SU-DHL-6 (cell line): ENCODE measurements at regions not wholly inside any gene's neighbourhood (a gene's known extent, or its start where the extent isn't known, plus 50 kb on each side); places are given as distances from the start of the nearest gene placed in this dataset.

Experiments used
- H2AFZ ChIP-seq: fragments of 200-600 bp; sonication (generic); 2 replicates; pipeline ENCODE4 v1.6.1; 2014; ENCODE audit warnings: low read depth, mild to moderate bottlenecking, moderate library complexity, mixed read lengths, antibody characterized with exemption, low read length; ENCODE audit not compliant: severe bottlenecking
- H3F3A ChIP-seq: fragments of 200-600 bp; shearing (Covaris generic); 2 replicates; pipeline ENCODE4 v1.6.0; 2016; ENCODE audit warnings: antibody characterized with exemption, mild to moderate bottlenecking; ENCODE audit not compliant: insufficient read depth
- H3K27ac ChIP-seq: fragments of 200-600 bp; sonication (generic); 2 replicates; pipeline ENCODE4 v1.5.1; 2016; ENCODE audit warnings: low read depth, mild to moderate bottlenecking, low read length, moderate library complexity, mixed read lengths
- H3K27me3 ChIP-seq: fragments of 200-600 bp; sonication (generic), shearing (Covaris generic); 2 replicates; pipeline ENCODE4 v1.6.0; 2014; ENCODE audit warnings: mild to moderate bottlenecking, low read length
- H3K36me3 ChIP-seq: fragments of 200-600 bp; sonication (generic); 2 replicates; pipeline ENCODE4 v1.6.1; 2014; ENCODE audit warnings: mild to moderate bottlenecking, low read length, mixed read lengths
- H3K4me2 ChIP-seq: fragments of 300-600, 200-600 bp; shearing (Covaris generic), sonication (generic); 2 replicates; pipeline ENCODE4 v1.6.0; 2014; ENCODE audit warnings: low read length, low read depth, mild to moderate bottlenecking; ENCODE audit not compliant: poor library complexity, severe bottlenecking
- H3K4me3 ChIP-seq: fragments of 200-600 bp; sonication (generic); 2 replicates; pipeline ENCODE4 v1.5.1; 2014; ENCODE audit warnings: antibody characterized with exemption, low read length, mild to moderate bottlenecking, mixed read lengths; ENCODE audit not compliant: insufficient read depth, poor library complexity, severe bottlenecking
- H3K79me2 ChIP-seq: fragments of 200-600 bp; sonication (generic); 2 replicates; pipeline ENCODE4 v1.6.1; 2014; ENCODE audit warnings: mild to moderate bottlenecking, low read length, moderate library complexity; ENCODE audit not compliant: insufficient read depth
- H3K9ac ChIP-seq: fragments of 200-600 bp; sonication (generic); 2 replicates; pipeline ENCODE4 v1.7.0; 2014; ENCODE audit warnings: mild to moderate bottlenecking, low read length
- H3K9me2 ChIP-seq: fragments of 200-600 bp; sonication (generic); replicated peaks from 2 replicates; pipeline ENCODE4 v1.6.1; 2014; ENCODE audit warnings: low read length; ENCODE audit not compliant: insufficient read depth
- H3K9me3 ChIP-seq: fragments of 200-600 bp; sonication (generic); 2 replicates; pipeline ENCODE4 v1.6.1; 2014; ENCODE audit warnings: low read length, mixed read lengths; ENCODE audit not compliant: insufficient read depth
- H4K20me1 ChIP-seq: fragments of 200-600 bp; sonication (generic); 2 replicates; pipeline ENCODE4 v1.6.1; 2014; ENCODE audit warnings: low read depth, mild to moderate bottlenecking, antibody characterized with exemption, low read length, moderate library complexity, mixed read lengths
- CTCF ChIP-seq: fragments of 200-600 bp; sonication (generic); IDR thresholded peaks from one replicate; pipeline ENCODE4 v1.5.1; 2017; ENCODE audit warnings: antibody characterized with exemption, mild to moderate bottlenecking, low read length, moderate library complexity; ENCODE audit not compliant: insufficient read depth, poor library complexity, severe bottlenecking
- EZH2phosphoT487 ChIP-seq: fragments of 200-600 bp; sonication (generic), shearing (Covaris generic); conservative IDR thresholded peaks from 2 replicates; pipeline ENCODE4 v1.6.1; 2018; ENCODE audit warnings: mild to moderate bottlenecking, antibody characterized with exemption, low read length, moderate library complexity, mixed read lengths

- Histone ChIP-seq H3K4me3 (no peak overlapping the region), H2AFZ (no peak overlapping the region), H3K9ac (no peak overlapping the region), H3K27ac (no peak overlapping the region), H3F3A (no peaks in the 10 kb centered on the region), H3K9me2 (no peaks in the 10 kb centered on the region), H3K27me3 (no peaks in the 10 kb centered on the region), H3K9me3 (peaks cover 19% of the 10 kb centered on the region; the same call in 1 of the 2 replicates), H3K4me2 (no peak overlapping the region), H3K36me3 (no peaks in the 10 kb centered on the region), H4K20me1 (no peaks in the 10 kb centered on the region), H3K79me2 (no peaks in the 10 kb centered on the region)
- TF ChIP-seq EZH2phosphoT487 (no peak), CTCF (no peak)
Measured at GRCh38 chr9:30201024-30201423, 2183.4 kb upstream of the ACO1 start.

GRCh38 chr9:30235068-30235467, 2149.4 kb upstream of the ACO1 start:
- H3K4me3 ChIP-seq: no peak overlapping the region
- H4K20me1 ChIP-seq: no peaks in the 10 kb centered on the region
- no peaks in the 10 kb centered on the region for H3K9me2 ChIP-seq
- H3K36me3 ChIP-seq: no peaks in the 10 kb centered on the region
- H2AFZ ChIP-seq: no peak overlapping the region
- no peak overlapping the region for H3K4me2 ChIP-seq
- H3F3A ChIP-seq: no peaks in the 10 kb centered on the region
- TF ChIP-seq EZH2phosphoT487 (no peak), CTCF (no peak)
- no peaks in the 10 kb centered on the region for H3K79me2 ChIP-seq
- H3K27ac ChIP-seq: no peak overlapping the region
- H3K9ac ChIP-seq: no peak overlapping the region
- H3K27me3 ChIP-seq: no peaks in the 10 kb centered on the region
- no peaks in the 10 kb centered on the region for H3K9me3 ChIP-seq

GRCh38 chr9:30235564-30235963, 2148.9 kb upstream of the ACO1 start:
- Histone ChIP-seq H3K9me2 (no peaks in the 10 kb centered on the region), H3K36me3 (no peaks in the 10 kb centered on the region), H3K27ac (no peak overlapping the region), H3K4me2 (no peak overlapping the region), H3K9me3 (no peaks in the 10 kb centered on the region), H3K79me2 (no peaks in the 10 kb centered on the region), H3F3A (no peaks in the 10 kb centered on the region), H3K27me3 (no peaks in the 10 kb centered on the region), H3K9ac (no peak overlapping the region), H3K4me3 (no peak overlapping the region), H2AFZ (no peak overlapping the region), H4K20me1 (no peaks in the 10 kb centered on the region)
- TF ChIP-seq CTCF (no peak), EZH2phosphoT487 (no peak)

GRCh38 chr9:30239878-30240277, 2144.6 kb upstream of the ACO1 start:
- no peaks in the 10 kb centered on the region for H3K36me3 ChIP-seq
- no peaks in the 10 kb centered on the region for H3K27me3 ChIP-seq
- H4K20me1 ChIP-seq: no peaks in the 10 kb centered on the region
- no peak overlapping the region for H3K9ac ChIP-seq
- H2AFZ ChIP-seq: no peak overlapping the region
- H3K79me2 ChIP-seq: no peaks in the 10 kb centered on the region
- no peak overlapping the region for H3K4me3 ChIP-seq
- no peak overlapping the region for H3K4me2 ChIP-seq
- no peak for TF ChIP-seq CTCF
- H3K27ac ChIP-seq: no peak overlapping the region
- no peaks in the 10 kb centered on the region for H3K9me3 ChIP-seq
- no peaks in the 10 kb centered on the region for H3F3A ChIP-seq
- no peaks in the 10 kb centered on the region for H3K9me2 ChIP-seq
